Caco-2 (cell line): ENCODE measurements at regions not wholly inside any gene's neighbourhood (a gene's known extent, or its start where the extent isn't known, plus 50 kb on each side); places are given as distances from the start of the nearest gene placed in this dataset.

Source experiments
- BruUV-seq: library from RNA; stranded (reverse); fragments of 400-500 nt; replicated peaks from 2 replicates; lab custom pipeline; 2021; lab: Mats Ljungman, UMichigan
- CTCF ChIA-PET: fragments of 300-600 bp; sonication (Branson Sonifier 250); formaldehyde crosslinking; loops from one replicate; lab custom pipeline; 2022; ENCODE audit warnings: antibody characterized with exemption; lab: Charles Lee
- POLR2A ChIA-PET: fragments of 300-600 bp; sonication (Branson Sonifier 250); formaldehyde crosslinking; loops from one replicate; lab custom pipeline; 2022; ENCODE audit warnings: antibody characterized with exemption; lab: Charles Lee
- DNase-seq, 2 experiments: peaks; one replicate each; pipeline versions ENCODE4 v3.0.0 to v3.0.0-alpha.2; 2020 to 2022
- H3K27me3 ChIP-seq: replicated peaks from 2 replicates; pipeline ENCODE4 v1.6.0; 2011; ENCODE audit warnings: low read length; ENCODE audit not compliant: control insufficient read depth, insufficient read depth
- H3K36me3 ChIP-seq: 2 replicates; pipeline ENCODE4 v1.5.1; 2011; ENCODE audit warnings: low read length; ENCODE audit not compliant: control insufficient read depth, insufficient read depth
- H3K4me1 ChIP-seq: fragments of 250-450 bp; sonication (Bioruptor Pico); 2 replicates; pipeline ENCODE4 v1.5.1; 2020; ENCODE audit warnings: mild to moderate bottlenecking
- H3K4me3 ChIP-seq: 2 replicates; pipeline ENCODE4 v1.5.1; 2011; ENCODE audit warnings: low read depth, mild to moderate bottlenecking, control low read depth, low read length
- H3K9me3 ChIP-seq: fragments of 250-450 bp; sonication (Bioruptor Pico); 2 replicates; pipeline ENCODE4 v1.5.1; 2020; ENCODE audit warnings: mild to moderate bottlenecking, moderate library complexity
- H3K27ac Mint-ChIP-seq: one replicate; pipeline ENCODE4 v1.8.0; 2022; ENCODE audit warnings: mixed read lengths; ENCODE audit not compliant: unreplicated experiment
- H3K27me3 Mint-ChIP-seq: one replicate; pipeline ENCODE4 v1.8.0; 2022; ENCODE audit warnings: mixed read lengths; ENCODE audit not compliant: insufficient read depth, unreplicated experiment
- H3K36me3 Mint-ChIP-seq: one replicate; pipeline ENCODE4 v1.8.0; 2022; ENCODE audit warnings: mild to moderate bottlenecking, mixed read lengths; ENCODE audit not compliant: insufficient read depth, unreplicated experiment
- H3K4me1 Mint-ChIP-seq: one replicate; pipeline ENCODE4 v1.8.0; 2022; ENCODE audit warnings: low read depth, mixed read lengths; ENCODE audit not compliant: unreplicated experiment
- H3K4me3 Mint-ChIP-seq: one replicate; pipeline ENCODE4 v1.8.0; 2022; ENCODE audit warnings: mild to moderate bottlenecking, moderate library complexity, mixed read lengths; ENCODE audit not compliant: unreplicated experiment
- H3K9me3 Mint-ChIP-seq: one replicate; pipeline ENCODE4 v1.8.0; 2022; ENCODE audit warnings: mixed read lengths; ENCODE audit not compliant: unreplicated experiment
- CTCF ChIP-seq, 2 experiments: fragments of 200-600 bp in 1 of 2; IDR thresholded peaks; 1 replicate in 1 of 2; 2 replicates in 1 of 2; pipeline versions ENCODE4 v1.5.1 to v1.8.0; 2011 to 2022; ENCODE audit warnings: antibody characterized with exemption in 1 of 2, control low read depth in 1 of 2, inconsistent platforms in 1 of 2, low read depth in 1 of 2, low read length in 1 of 2, mild to moderate bottlenecking in 1 of 2, moderate library complexity in 1 of 2; ENCODE audit not compliant: insufficient read depth in 1 of 2, severe bottlenecking in 1 of 2, unreplicated experiment in 1 of 2
- intact Hi-C: fragments of 100-400 bp; cut with micrococcal nuclease; formaldehyde crosslinking; loops from one replicate; pipeline ENCODE4 v1.10.0; 2022; ENCODE audit not compliant: unreplicated experiment

DNA sequence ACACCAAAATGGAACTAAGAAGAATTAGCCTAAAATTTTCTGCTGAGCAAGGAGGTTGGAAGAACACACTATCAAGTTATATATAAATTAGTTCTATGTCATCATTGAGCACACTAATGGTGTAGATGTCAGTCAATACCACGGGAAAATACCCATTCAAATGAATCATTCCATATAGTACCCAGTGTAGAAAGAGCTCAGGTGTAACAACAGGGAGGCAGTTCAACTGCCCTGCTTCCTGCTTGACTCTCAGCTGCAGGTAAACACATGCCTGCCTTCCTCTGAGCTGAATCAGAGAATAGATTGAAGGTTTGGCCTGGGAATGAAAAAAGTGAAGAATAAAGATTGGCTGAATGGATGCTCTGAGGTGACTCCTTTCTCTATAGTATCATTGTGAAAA lies 1088.0 kb downstream of the AGBL1 start:
- no peak for TF ChIP-seq CTCF (IDR thresholded peaks at IDR 0.05; ENCODE audit: insufficient read depth in 1 of 2, low read depth in 1 of 2, low read length in 1 of 2, severe bottlenecking in 1 of 2, unreplicated experiment in 1 of 2)
- Histone ChIP-seq H3K36me3 (no peaks in the 10 kb centered on the region), H3K27me3 (no peaks in the 10 kb centered on the region), H3K4me3 (no peak overlapping the region), H3K9me3 (no peaks in the 10 kb centered on the region), H3K4me1 (no peaks in the 10 kb centered on the region)
- CTCF ChIA-PET = no interaction called here
- Mint-ChIP-seq H3K9me3 (no peaks in the 10 kb centered on the region), H3K36me3 (no peaks in the 10 kb centered on the region), H3K4me1 (no peaks in the 10 kb centered on the region), H3K27ac (no peak overlapping the region), H3K4me3 (no peak overlapping the region), H3K27me3 (no peaks in the 10 kb centered on the region)
- no peak for DNase-seq
- no TSS peak for BruUV-seq
- intact Hi-C loops = no loop called here
- POLR2A ChIA-PET = no interaction called here

DNA sequence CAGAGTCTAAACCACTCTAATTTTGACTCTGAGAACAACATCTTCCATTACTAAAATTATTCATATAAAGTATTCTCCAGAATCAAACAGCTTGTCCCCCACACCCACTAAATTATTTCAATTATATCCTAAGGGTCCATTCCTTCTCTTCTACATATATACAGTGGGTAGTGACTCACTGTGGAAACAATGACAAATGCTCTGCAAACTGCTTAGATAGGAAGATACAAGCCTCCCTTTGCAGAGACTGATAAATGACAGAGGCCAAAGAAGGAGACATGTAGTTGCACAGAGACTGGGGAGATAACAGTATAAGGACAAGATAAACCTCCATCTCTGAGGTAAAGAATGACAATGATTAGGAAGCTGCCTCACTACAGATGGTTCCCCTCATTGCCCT lies 1087.4 kb downstream of the AGBL1 start:
- Mint-ChIP-seq H3K4me3 (no peak overlapping the region), H3K4me1 (no peaks in the 10 kb centered on the region), H3K27me3 (no peaks in the 10 kb centered on the region), H3K9me3 (no peaks in the 10 kb centered on the region), H3K36me3 (no peaks in the 10 kb centered on the region), H3K27ac (no peak overlapping the region)
- no peaks in the 10 kb centered on the region for H3K27me3 ChIP-seq
- no peaks in the 10 kb centered on the region for H3K4me1 ChIP-seq
- CTCF ChIA-PET = no interaction called here
- intact Hi-C loops = no loop called here
- no peak overlapping the region for H3K4me3 ChIP-seq
- no peaks in the 10 kb centered on the region for H3K36me3 ChIP-seq
- no peaks in the 10 kb centered on the region for H3K9me3 ChIP-seq
- BruUV-seq = no TSS peak
- no peak for TF ChIP-seq CTCF (IDR thresholded peaks at IDR 0.05; ENCODE audit: insufficient read depth in 1 of 2, low read depth in 1 of 2, low read length in 1 of 2, severe bottlenecking in 1 of 2, unreplicated experiment in 1 of 2)
- POLR2A ChIA-PET = no interaction called here
- no peak for DNase-seq

- CTCF ChIA-PET = no interaction called here
- POLR2A ChIA-PET = no interaction called here
- H3K9me3 ChIP-seq = no peaks in the 10 kb centered on the region
- H3K36me3 ChIP-seq = no peaks in the 10 kb centered on the region
- H3K4me1 Mint-ChIP-seq = no peaks in the 10 kb centered on the region
- H3K27me3 Mint-ChIP-seq = no peaks in the 10 kb centered on the region
- H3K4me3 ChIP-seq = no peak overlapping the region
- TF ChIP-seq CTCF (IDR thresholded peaks at IDR 0.05; ENCODE audit: insufficient read depth in 1 of 2, low read depth in 1 of 2, low read length in 1 of 2, severe bottlenecking in 1 of 2, unreplicated experiment in 1 of 2) = no peak
- no peak overlapping the region for H3K27ac Mint-ChIP-seq
- no peaks in the 10 kb centered on the region for H3K36me3 Mint-ChIP-seq
- H3K9me3 Mint-ChIP-seq = no peaks in the 10 kb centered on the region
- intact Hi-C loops = no loop called here
- H3K27me3 ChIP-seq = no peaks in the 10 kb centered on the region
- BruUV-seq = no TSS peak
- DNase-seq = no peak
- no peaks in the 10 kb centered on the region for H3K4me1 ChIP-seq
- H3K4me3 Mint-ChIP-seq = no peak overlapping the region
These were observed 1076.1 kb downstream of the AGBL1 start for GRCh38 chr15:87155771-87156170.
